Vagina (tissue), 2 donors: ENCODE measurements at regions not wholly inside any gene's neighbourhood (a gene's known extent, or its start where the extent isn't known, plus 50 kb on each side); places are given as distances from the start of the nearest gene placed in this dataset.

Source experiments
- DNase-seq, 2 donors: peaks; one replicate each; pipeline ENCODE4 v3.0.0-alpha.2; 2017; ENCODE audit errors: extremely low spot score in 2 of 2
- H3K27ac ChIP-seq: fragments of 200-600 bp; sonication (generic); one replicate; pipeline ENCODE4 v1.5.1; 2019
- H3K27me3 ChIP-seq: fragments of 200-600 bp; sonication (generic); one replicate; pipeline ENCODE4 v1.5.1; 2019
- H3K36me3 ChIP-seq, 2 donors: fragments of 200-600 bp; sonication (generic); one replicate each; pipeline ENCODE4 v1.5.1; 2017 to 2019
- H3K4me1 ChIP-seq: fragments of 200-600 bp; sonication (generic); one replicate; pipeline ENCODE4 v1.5.1; 2019
- H3K4me3 ChIP-seq, 2 donors: fragments of 200-600 bp; sonication (generic); 1 replicate in 1 of 2; 2 replicates in 1 of 2; pipeline ENCODE4 v1.5.1; 2016 to 2019
- H3K9me3 ChIP-seq: fragments of 200-600 bp; sonication (generic); one replicate; pipeline ENCODE4 v1.5.1; 2019
- POLR2A ChIP-seq, 2 donors: fragments of 450-650 bp; IDR thresholded peaks; one replicate each; pipeline ENCODE4 v1.6.1; 2017; ENCODE audit warnings: antibody characterized with exemption in 2 of 2, mild to moderate bottlenecking in 2 of 2, moderate library complexity in 2 of 2
- POLR2AphosphoS5 ChIP-seq, 2 donors: sonication (generic); formaldehyde crosslinking; IDR thresholded peaks; one replicate each; pipeline ENCODE4 v1.9.0; 2017; ENCODE audit warnings: antibody characterized with exemption in 2 of 2, mild to moderate bottlenecking in 2 of 2, low read depth in 1 of 2; ENCODE audit not compliant: insufficient read depth in 1 of 2
- intact Hi-C: fragments of 100-400 bp; cut with DNase I; formaldehyde crosslinking; loops from one replicate; pipeline ENCODE4 v1.15.1; 2023
- TF ChIP-seq, protein P1 (sequence below), 3 experiments: fragments of 450-650 bp in 2 of 3; fragments of 200-600 bp in 1 of 3; sonication (generic) in 1 of 3; IDR thresholded peaks; one replicate each; pipeline ENCODE4 v1.5.1; 2017 to 2019; ENCODE audit warnings: antibody characterized with exemption in 3 of 3, mild to moderate bottlenecking in 2 of 3, moderate library complexity in 2 of 3

DNA sequence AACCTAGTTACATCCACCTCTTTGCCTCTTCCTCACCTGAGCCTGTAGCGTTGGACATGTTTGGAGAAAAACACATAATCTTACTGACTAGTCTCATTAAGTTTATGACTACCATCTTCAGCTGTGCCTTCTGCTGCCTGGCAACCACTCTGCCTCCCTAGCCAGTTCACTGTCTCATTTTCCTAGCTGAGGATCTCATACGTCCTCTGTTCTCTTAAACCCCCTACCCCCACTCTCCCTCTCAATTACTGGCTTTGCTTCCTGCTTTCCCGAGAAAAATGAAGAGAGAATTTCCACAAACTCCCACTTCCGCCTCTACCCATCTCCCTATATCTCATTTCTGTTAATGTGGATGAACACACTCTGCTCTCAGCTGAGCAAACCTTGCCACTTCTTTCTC lies 239.3 kb upstream of the POU2AF2 start:
- Histone ChIP-seq H3K27me3 (no peaks in the 10 kb centered on the region), H3K4me1 (peaks cover 12% of the 10 kb centered on the region), H3K36me3 (no peaks in the 10 kb centered on the region), H3K9me3 (no peaks in the 10 kb centered on the region), H3K27ac (no peak overlapping the region), H3K4me3 (no peak overlapping the region)
- intact Hi-C loops: no loop called here
- no peak for DNase-seq
- no peak for TF ChIP-seq POLR2A (IDR thresholded peaks at IDR 0.05)
- TF ChIP-seq POLR2AphosphoS5 (IDR thresholded peaks at IDR 0.05; ENCODE audit: insufficient read depth in 1 of 2, low read depth in 1 of 2): no peak
- TF ChIP-seq, protein P1, sequence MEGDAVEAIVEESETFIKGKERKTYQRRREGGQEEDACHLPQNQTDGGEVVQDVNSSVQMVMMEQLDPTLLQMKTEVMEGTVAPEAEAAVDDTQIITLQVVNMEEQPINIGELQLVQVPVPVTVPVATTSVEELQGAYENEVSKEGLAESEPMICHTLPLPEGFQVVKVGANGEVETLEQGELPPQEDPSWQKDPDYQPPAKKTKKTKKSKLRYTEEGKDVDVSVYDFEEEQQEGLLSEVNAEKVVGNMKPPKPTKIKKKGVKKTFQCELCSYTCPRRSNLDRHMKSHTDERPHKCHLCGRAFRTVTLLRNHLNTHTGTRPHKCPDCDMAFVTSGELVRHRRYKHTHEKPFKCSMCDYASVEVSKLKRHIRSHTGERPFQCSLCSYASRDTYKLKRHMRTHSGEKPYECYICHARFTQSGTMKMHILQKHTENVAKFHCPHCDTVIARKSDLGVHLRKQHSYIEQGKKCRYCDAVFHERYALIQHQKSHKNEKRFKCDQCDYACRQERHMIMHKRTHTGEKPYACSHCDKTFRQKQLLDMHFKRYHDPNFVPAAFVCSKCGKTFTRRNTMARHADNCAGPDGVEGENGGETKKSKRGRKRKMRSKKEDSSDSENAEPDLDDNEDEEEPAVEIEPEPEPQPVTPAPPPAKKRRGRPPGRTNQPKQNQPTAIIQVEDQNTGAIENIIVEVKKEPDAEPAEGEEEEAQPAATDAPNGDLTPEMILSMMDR (IDR thresholded peaks at IDR 0.05): no peak

- Histone ChIP-seq H3K27ac (peak overlapping the region; percentile 61), H3K9me3 (no peaks in the 10 kb centered on the region), H3K4me1 (peaks cover 12% of the 10 kb centered on the region), H3K36me3 (no peaks in the 10 kb centered on the region), H3K27me3 (no peaks in the 10 kb centered on the region), H3K4me3 (no peak overlapping the region)
- intact Hi-C loops: no loop called here
- TF ChIP-seq, protein P1 (IDR thresholded peaks at IDR 0.05): no peak
- TF ChIP-seq POLR2AphosphoS5 (IDR thresholded peaks at IDR 0.05; ENCODE audit: insufficient read depth in 1 of 2, low read depth in 1 of 2): no peak
- no peak for TF ChIP-seq POLR2A (IDR thresholded peaks at IDR 0.05)
- DNase-seq: no peak
Observed at GRCh38 chr11:111001986-111002611, 243.4 kb upstream of the POU2AF2 start.

- no peak overlapping the region for H3K4me3 ChIP-seq
- H3K9me3 ChIP-seq: no peaks in the 10 kb centered on the region
- H3K4me1 ChIP-seq: peaks cover 12% of the 10 kb centered on the region
- TF ChIP-seq POLR2A (IDR thresholded peaks at IDR 0.05): no peak
- TF ChIP-seq, protein P1 (IDR thresholded peaks at IDR 0.05): no peak
- TF ChIP-seq POLR2AphosphoS5 (IDR thresholded peaks at IDR 0.05; ENCODE audit: insufficient read depth in 1 of 2, low read depth in 1 of 2): no peak
- no peak for DNase-seq
- H3K36me3 ChIP-seq: no peaks in the 10 kb centered on the region
- intact Hi-C loops: no loop called here
- H3K27me3 ChIP-seq: no peaks in the 10 kb centered on the region
- peak overlapping the region; percentile 11 for H3K27ac ChIP-seq
Observed at GRCh38 chr11:111001081-111001430, 244.5 kb upstream of the POU2AF2 start.

- TF ChIP-seq, protein P1 (IDR thresholded peaks at IDR 0.05): no peak
- TF ChIP-seq POLR2A (IDR thresholded peaks at IDR 0.05) (no peak), POLR2AphosphoS5 (IDR thresholded peaks at IDR 0.05; ENCODE audit: insufficient read depth in 1 of 2, low read depth in 1 of 2) (no peak)
- no peaks in the 10 kb centered on the region for H3K36me3 ChIP-seq
- peak overlapping the region; percentile 11 for H3K27ac ChIP-seq
- no peaks in the 10 kb centered on the region for H3K27me3 ChIP-seq
- no peak for DNase-seq
- H3K4me1 ChIP-seq: peaks cover 12% of the 10 kb centered on the region
- intact Hi-C loops: no loop called here
- H3K9me3 ChIP-seq: no peaks in the 10 kb centered on the region
- no peak overlapping the region for H3K4me3 ChIP-seq
Observed at GRCh38 chr11:111000400-111001080, 245.0 kb upstream of the POU2AF2 start.

- TF ChIP-seq, protein P1 (IDR thresholded peaks at IDR 0.05): no peak
- TF ChIP-seq POLR2A (IDR thresholded peaks at IDR 0.05) (no peak), POLR2AphosphoS5 (IDR thresholded peaks at IDR 0.05; ENCODE audit: insufficient read depth in 1 of 2, low read depth in 1 of 2) (no peak)
- Histone ChIP-seq H3K9me3 (no peaks in the 10 kb centered on the region), H3K4me3 (no peak overlapping the region), H3K27me3 (no peaks in the 10 kb centered on the region), H3K27ac (peak overlapping the region; percentile 2), H3K36me3 (no peaks in the 10 kb centered on the region), H3K4me1 (peaks cover 6% of the 10 kb centered on the region)
- intact Hi-C loops: no loop called here
- no peak for DNase-seq
Observed at GRCh38 chr11:110992481-110992880, 253.0 kb upstream of the POU2AF2 start.
